Hepatocyte (in vitro differentiated cells): ENCODE measurements at regions not wholly inside any gene's neighbourhood (a gene's known extent, or its start where the extent isn't known, plus 50 kb on each side); places are given as distances from the start of the nearest gene placed in this dataset.

Experiments
- DNase-seq: peaks from one replicate; pipeline ENCODE4 v3.0.0-alpha.2; 2016; ENCODE audit warnings: low spot score
- H2AFZ ChIP-seq: fragments of 200-600 bp; sonication (generic); 2 replicates; pipeline ENCODE4 v1.6.0; 2016; ENCODE audit warnings: antibody characterized with exemption, mild to moderate bottlenecking
- H3K27ac ChIP-seq: fragments of 200-600 bp; sonication (generic); 2 replicates; pipeline ENCODE4 v1.5.1; 2016; ENCODE audit warnings: mild to moderate bottlenecking
- H3K27me3 ChIP-seq: fragments of 200-600 bp; sonication (generic); 2 replicates; pipeline ENCODE4 v1.6.1; 2016
- H3K36me3 ChIP-seq: fragments of 200-600 bp; sonication (generic); replicated peaks from 2 replicates; pipeline ENCODE4 v1.5.1; 2016; ENCODE audit warnings: low read depth; ENCODE audit not compliant: insufficient read depth
- H3K4me1 ChIP-seq: fragments of 200-600 bp; sonication (generic); 2 replicates; pipeline ENCODE4 v1.5.1; 2016; ENCODE audit warnings: mild to moderate bottlenecking, moderate library complexity; ENCODE audit not compliant: insufficient read depth
- H3K4me2 ChIP-seq: fragments of 200-600 bp; sonication (generic); 2 replicates; pipeline ENCODE4 v1.6.0; 2016
- H3K4me3 ChIP-seq: fragments of 200-600 bp; sonication (generic); 2 replicates; pipeline ENCODE4 v1.5.1; 2016; ENCODE audit warnings: mild to moderate bottlenecking
- H3K79me2 ChIP-seq: fragments of 200-600 bp; sonication (generic); 2 replicates; pipeline ENCODE4 v1.6.0; 2017; ENCODE audit warnings: mild to moderate bottlenecking
- H3K9me2 ChIP-seq: fragments of 200-600 bp; sonication (generic); replicated peaks from 2 replicates; pipeline ENCODE4 v1.6.0; 2017; ENCODE audit warnings: mild to moderate bottlenecking; ENCODE audit not compliant: insufficient read depth
- H3K9me3 ChIP-seq: fragments of 200-600 bp; sonication (generic); 2 replicates; pipeline ENCODE4 v1.5.1; 2016; ENCODE audit warnings: low read depth, mild to moderate bottlenecking
- H4K20me1 ChIP-seq: fragments of 200-600 bp; sonication (generic); 2 replicates; pipeline ENCODE4 v1.6.0; 2016; ENCODE audit warnings: mild to moderate bottlenecking; ENCODE audit not compliant: insufficient read depth, poor library complexity, severe bottlenecking
- CTCF ChIP-seq: fragments of 200-600 bp; sonication (generic); IDR thresholded peaks from 2 replicates; pipeline ENCODE4 v1.5.1; 2016; ENCODE audit warnings: antibody characterized with exemption, mild to moderate bottlenecking; ENCODE audit not compliant: poor library complexity
- EZH2 ChIP-seq: fragments of 200-600 bp; sonication (generic); IDR thresholded peaks from 2 replicates; pipeline ENCODE4 v1.6.1; 2016; ENCODE audit warnings: antibody characterized with exemption, mild to moderate bottlenecking, borderline replicate concordance
- EZH2phosphoT487 ChIP-seq: fragments of 200-600 bp; sonication (generic); IDR thresholded peaks from one replicate; pipeline ENCODE4 v1.6.1; 2018; ENCODE audit warnings: antibody characterized with exemption, mild to moderate bottlenecking, low read depth, moderate library complexity; ENCODE audit not compliant: unreplicated experiment, severe bottlenecking
- WGBS: methylation state at CpG from one replicate; pipeline ENCODE4 v1.1.6; 2016; ENCODE audit warnings: low lambda C conversion rate; ENCODE audit errors: missing lambda C conversion rate; 5-methylcytosine and 5-hydroxymethylcytosine counted together

GRCh38 chr2:144258154-144258553 is 261.8 kb downstream of the ZEB2 start:
- no peak overlapping the region for H3K27ac ChIP-seq
- H4K20me1 ChIP-seq = no peaks in the 10 kb centered on the region
- no peaks in the 10 kb centered on the region for H3K4me1 ChIP-seq
- no peaks in the 10 kb centered on the region for H3K79me2 ChIP-seq
- WGBS = 95% methylated on average over 2 of the region's 2 CpGs
- H2AFZ ChIP-seq = no peak overlapping the region
- no peak overlapping the region for H3K4me2 ChIP-seq
- H3K4me3 ChIP-seq = no peak overlapping the region
- H3K9me3 ChIP-seq = peaks cover 21% of the 10 kb centered on the region
- H3K27me3 ChIP-seq = no peaks in the 10 kb centered on the region
- no peaks in the 10 kb centered on the region for H3K36me3 ChIP-seq
- no peak for DNase-seq
- no peaks in the 10 kb centered on the region for H3K9me2 ChIP-seq
- no peak for TF ChIP-seq CTCF
- TF ChIP-seq EZH2phosphoT487 = no peak
- no peak for TF ChIP-seq EZH2

GRCh38 chr2:144256996-144257707 is 262.8 kb downstream of the ZEB2 start:
- Histone ChIP-seq H3K27me3 (no peaks in the 10 kb centered on the region), H3K9me3 (peaks cover 26% of the 10 kb centered on the region), H3K79me2 (no peaks in the 10 kb centered on the region), H4K20me1 (no peaks in the 10 kb centered on the region), H2AFZ (no peak overlapping the region), H3K4me3 (no peak overlapping the region), H3K4me2 (no peak overlapping the region), H3K4me1 (no peaks in the 10 kb centered on the region), H3K36me3 (no peaks in the 10 kb centered on the region), H3K27ac (no peak overlapping the region), H3K9me2 (no peaks in the 10 kb centered on the region)
- TF ChIP-seq EZH2 = no peak
- TF ChIP-seq CTCF = no peak
- no peak for TF ChIP-seq EZH2phosphoT487
- DNase-seq = no peak
- 75% methylated on average over 1 of the region's 1 CpG for WGBS

GRCh38 chr2:144254342-144255235 is 265.3 kb downstream of the ZEB2 start:
- TF ChIP-seq CTCF (no peak), EZH2 (no peak), EZH2phosphoT487 (no peak)
- H3K9me3 ChIP-seq = peaks cover 26% of the 10 kb centered on the region
- WGBS = 97% methylated on average over 2 of the region's 2 CpGs

More at GRCh38 chr2:144254342-144255235, 265.3 kb downstream of the ZEB2 start:
- no peaks in the 10 kb centered on the region for H3K4me1 ChIP-seq
- no peaks in the 10 kb centered on the region for H3K27me3 ChIP-seq
- no peak overlapping the region for H3K27ac ChIP-seq
- H4K20me1 ChIP-seq = no peaks in the 10 kb centered on the region
- no peaks in the 10 kb centered on the region for H3K9me2 ChIP-seq
- no peaks in the 10 kb centered on the region for H3K79me2 ChIP-seq
- DNase-seq = no peak
- no peak overlapping the region for H2AFZ ChIP-seq
- no peaks in the 10 kb centered on the region for H3K36me3 ChIP-seq
- H3K4me2 ChIP-seq = no peak overlapping the region
- H3K4me3 ChIP-seq = no peak overlapping the region
